ENCODE measurements at regions not wholly inside any gene's neighbourhood (a gene's known extent, or its start where the extent isn't known, plus 50 kb on each side); places are given as distances from the start of the nearest gene placed in this dataset.
A peak's percentile ranks its signal among the peaks of the same experiment; 100 is the strongest.

DNA sequence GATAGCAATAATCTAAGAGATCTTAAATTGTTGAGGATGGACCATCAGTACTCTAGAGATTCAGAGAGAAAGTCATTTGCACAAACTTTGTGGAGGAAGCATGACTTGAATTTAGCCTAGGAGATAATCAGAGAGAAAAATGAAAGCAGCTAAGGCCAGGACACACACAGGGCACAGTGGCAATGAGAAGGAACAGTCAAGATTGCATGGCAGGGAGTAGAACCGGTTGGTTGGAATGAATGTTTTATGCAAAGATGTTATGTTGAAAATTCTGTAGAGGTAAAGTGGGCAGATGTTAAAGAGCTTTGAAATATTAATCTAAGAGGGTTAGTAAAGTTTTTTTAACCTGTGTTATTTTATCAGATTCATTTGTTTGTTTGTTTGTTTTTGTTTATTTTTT is 521.8 kb downstream of the GATA3 start:
- ATAC-seq (replicated peaks in 1 of 2), result no peak
- DNase-seq, result no peak
- peaks cover 3 to 4% of the 10 kb centered on the region in 2 donors for H3K36me3 Mint-ChIP-seq (ENCODE audit: insufficient read depth in 2 of 2)
- H3K27me3 Mint-ChIP-seq (ENCODE audit: low read depth), result peaks cover 28% of the 10 kb centered on the region
- peaks cover 64% of the 10 kb centered on the region for H3K4me1 Mint-ChIP-seq (ENCODE audit: low read depth)
- peak overlapping the region; percentile 44 to 47 for H3K4me3 Mint-ChIP-seq
- peaks cover 5% of the 10 kb centered on the region in 2 donors for H3K9me3 Mint-ChIP-seq
- H3K27ac Mint-ChIP-seq, result peak overlapping the region; percentile 91

DNA sequence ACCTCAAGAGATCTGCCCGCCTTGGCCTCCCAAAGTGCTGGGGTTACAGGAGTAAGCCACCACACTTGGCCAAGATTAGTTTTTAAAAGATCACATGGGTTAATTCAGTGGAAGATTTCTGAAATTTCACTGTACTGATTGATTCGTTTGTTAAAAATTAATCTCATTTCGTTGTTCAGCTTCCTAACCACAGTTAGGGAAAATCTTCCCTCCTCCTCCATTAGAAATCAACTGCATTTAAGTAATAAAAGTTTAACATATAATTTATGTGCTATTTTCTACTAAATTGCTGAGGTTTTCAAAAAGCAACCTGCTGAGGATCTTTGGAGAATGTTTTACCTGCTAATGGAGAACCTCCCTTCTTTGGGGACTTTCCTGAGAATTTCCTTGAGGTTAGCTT is 522.4 kb downstream of the GATA3 start:
- peaks cover 3 to 4% of the 10 kb centered on the region in 2 donors for H3K36me3 Mint-ChIP-seq (ENCODE audit: insufficient read depth in 2 of 2)
- DNase-seq (no peak), ATAC-seq (replicated peaks in 1 of 2) (no peak)
- H3K27me3 Mint-ChIP-seq (ENCODE audit: low read depth), result peaks cover 34% of the 10 kb centered on the region
- peaks cover 3 to 5% of the 10 kb centered on the region in 2 donors for H3K9me3 Mint-ChIP-seq
- H3K27ac Mint-ChIP-seq, result no peak overlapping the region
- H3K4me1 Mint-ChIP-seq (ENCODE audit: low read depth), result peaks cover 69% of the 10 kb centered on the region
- H3K4me3 Mint-ChIP-seq, result peak overlapping the region; percentile 15 to 75

- H3K9me3 Mint-ChIP-seq, result peaks cover 3 to 5% of the 10 kb centered on the region in 2 donors
- H3K4me3 Mint-ChIP-seq, result peak overlapping the region; percentile 15 to 75
- ATAC-seq (replicated peaks in 1 of 2), result peak; percentile 71 to 76
- DNase-seq, result peak; percentile 27 to 28
- peak overlapping the region; percentile 35 for H3K27ac Mint-ChIP-seq
- H3K36me3 Mint-ChIP-seq (ENCODE audit: insufficient read depth in 2 of 2), result peaks cover 3 to 4% of the 10 kb centered on the region in 2 donors
- peaks cover 39% of the 10 kb centered on the region for H3K27me3 Mint-ChIP-seq (ENCODE audit: low read depth)
- peaks cover 69% of the 10 kb centered on the region for H3K4me1 Mint-ChIP-seq (ENCODE audit: low read depth)
Observed at GRCh38 chr10:8577686-8578085, 523.2 kb downstream of the GATA3 start.

DNA sequence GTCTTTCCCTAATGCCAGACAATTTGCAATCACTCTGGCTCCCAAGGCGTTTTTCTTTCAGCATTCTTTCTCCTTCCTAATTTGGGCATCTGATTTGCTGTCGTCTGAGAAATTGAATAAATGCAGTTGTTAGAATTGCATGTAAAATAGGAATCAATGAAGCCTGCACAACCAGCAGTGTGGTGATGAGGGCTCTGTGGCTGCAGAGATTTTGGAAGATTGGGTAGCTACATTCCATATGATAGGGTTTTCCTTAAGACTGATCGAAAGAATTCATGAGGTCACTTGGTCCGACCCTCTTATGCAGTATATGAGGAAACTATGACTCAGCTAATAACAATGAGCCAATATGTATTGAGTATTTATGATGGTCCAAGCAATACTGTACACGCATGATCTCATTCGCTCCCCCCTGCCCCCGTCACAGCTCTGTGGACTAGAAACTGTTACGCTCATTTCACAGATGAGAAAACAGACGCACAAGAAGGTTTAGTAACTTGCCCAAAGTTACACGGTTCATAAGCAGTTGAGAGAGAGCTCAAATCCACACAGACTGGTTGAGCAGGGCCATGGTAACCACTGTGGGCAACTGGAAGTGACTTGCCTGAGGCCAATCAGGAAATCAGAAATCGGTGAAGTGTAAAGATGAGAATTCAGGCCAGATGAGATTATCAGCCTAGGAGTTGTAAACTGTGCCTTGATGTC is 527.2 kb downstream of the GATA3 start:
- no peak for ATAC-seq (replicated peaks in 1 of 2)
- Mint-ChIP-seq H3K36me3 (ENCODE audit: insufficient read depth in 2 of 2) (no peaks in the 10 kb centered on the region), H3K27ac (no peak overlapping the region), H3K4me3 (no peak overlapping the region), H3K27me3 (ENCODE audit: low read depth) (peaks cover 25% of the 10 kb centered on the region), H3K4me1 (ENCODE audit: low read depth) (peaks cover 46% of the 10 kb centered on the region), H3K9me3 (no peaks in the 10 kb centered on the region)
- DNase-seq, result no peak

- no peak overlapping the region for H3K27ac Mint-ChIP-seq
- DNase-seq (no peak), ATAC-seq (replicated peaks in 1 of 2) (no peak)
- no peaks in the 10 kb centered on the region for H3K9me3 Mint-ChIP-seq
- H3K4me1 Mint-ChIP-seq (ENCODE audit: low read depth), result peaks cover 46% of the 10 kb centered on the region
- H3K27me3 Mint-ChIP-seq (ENCODE audit: low read depth), result peaks cover 39% of the 10 kb centered on the region
- H3K4me3 Mint-ChIP-seq, result no peak overlapping the region
- no peaks in the 10 kb centered on the region for H3K36me3 Mint-ChIP-seq (ENCODE audit: insufficient read depth in 2 of 2)
Observed at GRCh38 chr10:8583096-8583495, 528.6 kb downstream of the GATA3 start.

DNA sequence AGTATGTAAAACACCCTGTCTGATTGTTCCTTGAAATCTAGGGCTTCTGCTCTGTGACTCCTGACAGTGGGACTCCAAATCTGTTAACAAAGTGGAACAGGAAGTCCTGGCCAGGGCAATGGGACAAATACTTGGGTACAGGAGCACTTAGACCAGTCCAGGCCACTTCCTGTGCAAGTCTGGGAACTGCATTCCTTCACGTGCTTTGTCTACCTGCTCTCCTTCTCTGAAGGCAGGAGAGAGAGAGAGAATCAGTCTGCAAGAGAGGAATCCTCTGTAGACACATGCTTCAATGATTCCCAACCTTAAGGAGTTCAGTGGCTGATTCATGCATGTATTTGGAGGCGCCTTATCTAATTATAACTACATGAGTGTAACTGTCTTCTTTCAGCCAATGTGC is 530.2 kb downstream of the GATA3 start:
- H3K36me3 Mint-ChIP-seq (ENCODE audit: insufficient read depth in 2 of 2), result no peaks in the 10 kb centered on the region
- H3K4me1 Mint-ChIP-seq (ENCODE audit: low read depth), result peaks cover 30% of the 10 kb centered on the region
- peaks cover 55% of the 10 kb centered on the region for H3K27me3 Mint-ChIP-seq (ENCODE audit: low read depth)
- DNase-seq (no peak), ATAC-seq (replicated peaks in 1 of 2) (no peak)
- no peaks in the 10 kb centered on the region for H3K9me3 Mint-ChIP-seq
- H3K27ac Mint-ChIP-seq, result no peak overlapping the region
- H3K4me3 Mint-ChIP-seq, result no peak overlapping the region

GRCh38 chr10:8586504-8586903 is 532.0 kb downstream of the GATA3 start:
- DNase-seq, result peak; percentile 31 to 60
- peak; percentile 87 to 92 for ATAC-seq (replicated peaks in 1 of 2)
- H3K4me3 Mint-ChIP-seq, result peak overlapping the region; percentile 71 to 88
- peak overlapping the region; percentile 93 for H3K27ac Mint-ChIP-seq
- H3K9me3 Mint-ChIP-seq, result no peaks in the 10 kb centered on the region
- peaks cover 31% of the 10 kb centered on the region for H3K4me1 Mint-ChIP-seq (ENCODE audit: low read depth)
- no peaks in the 10 kb centered on the region for H3K36me3 Mint-ChIP-seq (ENCODE audit: insufficient read depth in 2 of 2)
- H3K27me3 Mint-ChIP-seq (ENCODE audit: low read depth), result peaks cover 66% of the 10 kb centered on the region

DNA sequence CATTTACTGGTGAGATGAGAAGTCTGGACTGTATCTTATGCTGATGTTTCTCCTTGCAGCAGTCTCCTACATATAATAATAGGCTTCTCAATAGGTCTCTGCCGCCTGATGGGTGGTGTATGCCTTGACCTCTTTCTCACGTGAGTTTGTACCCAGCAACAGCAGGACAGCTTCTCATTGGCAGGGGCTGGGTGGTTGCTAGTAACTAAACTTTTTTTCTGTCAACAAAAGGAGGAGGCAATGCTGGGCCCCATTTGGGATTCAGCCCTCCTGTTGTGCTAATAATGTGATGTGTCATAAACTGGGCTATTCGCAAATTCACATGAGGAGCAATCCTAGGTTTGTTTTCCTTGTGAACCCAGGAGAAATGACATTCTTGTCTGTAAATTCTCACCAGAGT is 533.6 kb downstream of the GATA3 start:
- Mint-ChIP-seq H3K27ac (no peak overlapping the region), H3K4me3 (no peak overlapping the region), H3K36me3 (ENCODE audit: insufficient read depth in 2 of 2) (no peaks in the 10 kb centered on the region), H3K27me3 (ENCODE audit: low read depth) (peaks cover 66% of the 10 kb centered on the region), H3K4me1 (ENCODE audit: low read depth) (peaks cover 28% of the 10 kb centered on the region), H3K9me3 (no peaks in the 10 kb centered on the region)
- DNase-seq (no peak), ATAC-seq (replicated peaks in 1 of 2) (no peak)

GRCh38 chr10:8590518-8590917 is 536.0 kb downstream of the GATA3 start:
- no peak for ATAC-seq (replicated peaks in 1 of 2)
- Mint-ChIP-seq H3K27me3 (ENCODE audit: low read depth) (peaks cover 57% of the 10 kb centered on the region), H3K4me3 (no peak overlapping the region), H3K9me3 (no peaks in the 10 kb centered on the region), H3K36me3 (ENCODE audit: insufficient read depth in 2 of 2) (no peaks in the 10 kb centered on the region), H3K4me1 (ENCODE audit: low read depth) (peaks cover 28% of the 10 kb centered on the region), H3K27ac (no peak overlapping the region)
- no peak for DNase-seq

- Mint-ChIP-seq H3K27ac (no peak overlapping the region), H3K9me3 (no peaks in the 10 kb centered on the region), H3K4me3 (no peak overlapping the region), H3K4me1 (ENCODE audit: low read depth) (peaks cover 20% of the 10 kb centered on the region), H3K27me3 (ENCODE audit: low read depth) (peaks cover 65% of the 10 kb centered on the region), H3K36me3 (ENCODE audit: insufficient read depth in 2 of 2) (no peaks in the 10 kb centered on the region)
- DNase-seq (no peak), ATAC-seq (replicated peaks in 1 of 2) (no peak)
Observed at GRCh38 chr10:8591640-8592039, 537.2 kb downstream of the GATA3 start.

GRCh38 chr10:8594176-8594575 is 539.7 kb downstream of the GATA3 start:
- H3K36me3 Mint-ChIP-seq (ENCODE audit: insufficient read depth in 2 of 2), result no peaks in the 10 kb centered on the region
- DNase-seq (no peak), ATAC-seq (replicated peaks in 1 of 2) (no peak)
- peaks cover 44% of the 10 kb centered on the region for H3K27me3 Mint-ChIP-seq (ENCODE audit: low read depth)
- H3K4me3 Mint-ChIP-seq, result no peak overlapping the region
- no peak overlapping the region for H3K27ac Mint-ChIP-seq
- H3K9me3 Mint-ChIP-seq, result no peaks in the 10 kb centered on the region
- H3K4me1 Mint-ChIP-seq (ENCODE audit: low read depth), result peaks cover 6% of the 10 kb centered on the region

DNA sequence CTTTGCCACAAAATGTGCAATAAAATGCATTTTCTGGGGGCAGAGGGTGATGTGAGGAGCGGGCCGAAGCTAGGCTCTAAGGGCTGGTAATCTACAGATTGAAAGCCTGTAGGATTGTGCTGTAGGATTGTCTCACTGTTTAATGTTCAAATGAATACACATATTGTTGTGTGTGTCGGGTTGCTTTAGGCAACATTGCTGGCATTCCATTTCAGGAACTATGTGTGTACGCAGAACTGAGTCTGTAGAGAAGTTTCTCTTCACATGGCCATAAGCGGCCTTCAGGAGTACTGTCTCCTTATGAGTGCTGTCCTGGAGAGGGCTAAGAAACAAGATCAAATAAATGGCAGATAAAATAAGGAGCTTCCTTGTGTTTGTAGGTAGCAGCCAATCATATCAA is 540.2 kb downstream of the GATA3 start:
- H3K4me1 Mint-ChIP-seq (ENCODE audit: low read depth), result peaks cover 8% of the 10 kb centered on the region
- H3K4me3 Mint-ChIP-seq, result no peak overlapping the region

GRCh38 chr10:8595140-8595539 is 540.7 kb downstream of the GATA3 start:
- DNase-seq (no peak), ATAC-seq (replicated peaks in 1 of 2) (no peak)
- Mint-ChIP-seq H3K9me3 (peaks cover 0 to 2% of the 10 kb centered on the region in 2 donors), H3K4me3 (no peak overlapping the region), H3K4me1 (ENCODE audit: low read depth) (peaks cover 12% of the 10 kb centered on the region), H3K27me3 (ENCODE audit: low read depth) (peaks cover 34% of the 10 kb centered on the region), H3K27ac (no peak overlapping the region), H3K36me3 (ENCODE audit: insufficient read depth in 2 of 2) (no peaks in the 10 kb centered on the region)

More for the DNA sequence above, 540.2 kb downstream of the GATA3 start:
- peaks cover 0 to 1% of the 10 kb centered on the region in 2 donors for H3K9me3 Mint-ChIP-seq
- H3K36me3 Mint-ChIP-seq (ENCODE audit: insufficient read depth in 2 of 2), result no peaks in the 10 kb centered on the region
- DNase-seq (no peak), ATAC-seq (replicated peaks in 1 of 2) (no peak)
- H3K27ac Mint-ChIP-seq, result no peak overlapping the region
- H3K27me3 Mint-ChIP-seq (ENCODE audit: low read depth), result peaks cover 39% of the 10 kb centered on the region

- DNase-seq (no peak), ATAC-seq (replicated peaks in 1 of 2) (no peak)
- Mint-ChIP-seq H3K36me3 (ENCODE audit: insufficient read depth in 2 of 2) (no peaks in the 10 kb centered on the region), H3K27me3 (ENCODE audit: low read depth) (peaks cover 17% of the 10 kb centered on the region), H3K27ac (no peak overlapping the region), H3K9me3 (peaks cover 0 to 2% of the 10 kb centered on the region in 2 donors), H3K4me1 (ENCODE audit: low read depth) (peaks cover 9% of the 10 kb centered on the region), H3K4me3 (no peak overlapping the region)
Observed at GRCh38 chr10:8596929-8597472, 542.5 kb downstream of the GATA3 start.

Data from activated T-cell treated with anti-CD3 and anti-CD28 coated beads, Interleukin-2, amount 50 U/mL, for 72 hours (primary cell).